HG03039 (cell line): ENCODE measurements at regions not wholly inside any gene's neighbourhood (a gene's known extent, or its start where the extent isn't known, plus 50 kb on each side); places are given as distances from the start of the nearest gene placed in this dataset.

Experiments used
- ATAC-seq: cut with Tn5 transposase; IDR thresholded peaks from one replicate; pipeline ENCODE4 v1.9.1; 2021; ENCODE audit warnings: mild to moderate bottlenecking, moderate library complexity; ENCODE audit not compliant: unreplicated experiment

DNA sequence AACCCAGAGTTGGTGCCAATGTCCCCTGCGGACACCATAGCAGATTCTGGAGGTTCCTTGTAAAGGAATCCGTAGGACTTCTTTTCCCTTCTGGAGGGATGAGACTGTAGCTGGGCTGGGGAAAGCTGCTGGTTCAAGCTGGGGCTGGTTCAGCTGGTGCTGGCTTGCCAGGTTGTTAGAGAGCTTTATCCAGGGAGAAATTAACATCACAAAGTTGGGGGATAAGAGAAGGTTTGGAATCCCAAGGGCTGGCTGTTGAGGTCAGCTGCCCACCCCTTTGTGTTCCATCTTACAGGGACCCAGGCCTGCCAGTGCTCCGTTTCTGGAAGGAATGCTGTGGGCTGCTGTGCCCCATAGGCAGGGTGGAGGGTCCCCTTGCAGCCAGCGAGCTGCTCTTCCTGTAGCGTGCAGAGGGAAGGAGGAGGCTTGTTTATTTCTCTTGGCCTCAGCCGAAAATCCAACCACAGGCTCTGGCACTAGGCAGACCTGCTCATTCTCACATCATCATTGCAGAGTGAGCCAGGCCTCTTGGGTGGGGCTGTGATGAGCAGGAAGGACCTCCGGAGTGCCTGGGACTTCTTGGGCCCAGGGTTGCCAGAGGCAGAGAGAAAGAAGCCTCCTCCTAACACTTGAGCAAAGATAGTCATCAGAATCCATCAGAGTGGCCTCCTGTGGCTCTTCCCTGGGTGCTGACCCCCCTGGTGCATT, 251.1 kb downstream of the SEC14L1 start:
- ATAC-seq, result no peak

DNA sequence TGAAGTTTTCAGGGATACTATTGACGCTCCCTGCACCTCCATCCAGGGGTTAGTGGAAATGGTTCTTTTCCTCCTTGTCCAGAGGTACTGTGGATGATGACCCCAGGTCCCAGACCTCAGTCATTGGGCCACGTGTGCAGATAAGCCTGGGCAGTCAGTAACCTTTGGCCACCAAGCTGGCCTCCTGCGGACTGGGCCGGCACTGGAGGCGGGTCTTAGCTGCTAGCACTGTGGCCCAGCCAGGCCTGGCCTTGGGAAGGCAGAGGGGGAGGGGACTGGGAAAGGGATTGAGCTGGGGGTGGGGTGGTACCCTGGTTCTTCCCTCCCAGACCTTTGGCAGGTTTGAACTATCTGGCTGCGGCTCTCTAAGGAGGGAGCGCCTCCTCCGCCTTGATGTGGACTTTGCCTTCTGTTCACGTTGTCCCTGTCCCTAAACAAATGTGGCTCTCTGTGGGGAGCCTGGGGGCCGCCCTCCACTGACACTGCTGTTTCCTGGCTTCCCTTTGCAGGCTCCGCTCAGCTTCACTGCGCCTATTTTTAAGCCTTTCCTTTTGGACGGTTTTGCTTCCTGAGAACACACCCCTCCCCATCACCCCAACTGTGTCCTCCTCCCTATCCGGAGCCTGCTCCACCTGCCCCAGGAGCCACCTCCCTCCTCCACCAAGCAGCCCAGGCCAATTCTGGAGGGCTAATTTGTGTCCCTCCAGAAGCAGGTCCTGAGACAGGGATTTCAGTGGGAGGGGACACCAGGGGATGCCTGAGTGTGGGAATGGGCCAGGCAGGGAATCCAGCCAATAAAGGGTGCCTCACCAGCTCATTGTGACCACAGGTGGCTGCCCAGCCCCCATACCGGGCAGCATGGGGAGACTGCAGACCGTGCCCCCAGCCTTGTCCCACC, 251.9 kb downstream of the SEC14L1 start:
- ATAC-seq, result no peak

DNA sequence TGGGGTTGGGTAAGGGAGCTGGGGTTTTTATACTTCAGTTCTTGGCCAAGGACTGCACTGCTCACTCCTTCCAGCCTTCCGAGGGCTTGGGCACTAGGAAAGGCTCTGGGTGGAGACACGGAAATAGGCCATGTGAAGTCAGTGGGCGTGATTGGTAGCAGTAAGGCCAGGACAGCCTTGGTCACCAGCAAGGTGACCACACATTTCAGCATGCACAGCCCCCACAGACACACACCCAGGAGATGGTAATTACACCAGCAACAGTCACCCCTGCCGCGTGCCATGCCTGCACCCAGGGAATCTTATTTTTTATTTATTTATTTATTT, 252.5 kb downstream of the SEC14L1 start:
- no peak for ATAC-seq

GRCh38 chr17:77393867-77394539, 253.2 kb downstream of the SEC14L1 start:
- ATAC-seq, result no peak

- ATAC-seq, result no peak
Observed at GRCh38 chr17:77394540-77395295, 253.9 kb downstream of the SEC14L1 start.

DNA sequence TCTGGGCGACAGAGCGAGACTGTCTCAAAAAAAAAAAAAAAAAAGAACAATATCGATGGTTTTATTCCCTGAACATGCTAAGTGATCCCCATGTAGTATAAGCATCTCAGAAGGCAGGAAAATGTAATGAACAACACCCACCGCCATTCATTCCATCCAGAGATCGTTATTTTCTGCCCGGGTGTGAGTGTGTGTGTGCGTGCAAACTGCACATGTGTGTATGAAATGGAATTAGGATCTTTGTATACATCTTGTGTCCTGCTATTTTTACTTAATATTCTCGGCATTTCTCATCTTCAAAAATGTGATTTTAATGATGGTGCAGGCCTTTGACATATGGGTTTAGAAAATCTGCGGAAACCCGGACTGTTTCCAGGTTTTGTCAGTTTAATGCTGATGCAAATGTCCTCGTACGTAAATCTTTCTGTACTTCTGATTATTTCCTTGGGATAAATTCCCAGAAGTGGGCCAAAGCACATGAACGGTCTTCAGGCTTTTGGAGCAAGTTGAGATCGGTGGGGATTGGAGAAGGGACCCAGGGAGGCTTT, 254.8 kb downstream of the SEC14L1 start:
- ATAC-seq, result no peak

DNA sequence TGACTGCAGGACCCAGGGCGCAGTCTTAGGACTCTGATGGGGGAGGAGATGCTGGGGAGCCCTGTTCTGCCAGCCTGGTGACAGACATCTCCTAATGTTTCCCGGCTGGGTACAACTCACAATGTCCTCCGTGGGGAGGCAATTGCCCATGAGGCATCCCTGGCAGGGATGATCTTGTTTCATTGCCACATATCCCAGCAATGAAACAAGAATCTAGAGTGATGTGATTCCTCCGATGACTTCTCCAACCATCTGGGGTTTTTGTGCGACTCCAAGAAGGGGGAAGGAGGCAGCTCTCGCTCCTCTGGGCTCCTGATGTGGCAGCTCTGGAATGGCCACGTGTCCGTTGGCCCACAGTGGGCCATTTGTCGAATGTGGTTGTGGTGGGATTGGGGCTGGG, 255.8 kb downstream of the SEC14L1 start:
- ATAC-seq, result no peak

- no peak for ATAC-seq
Observed at GRCh38 chr17:77398274-77398673, 257.5 kb downstream of the SEC14L1 start.

DNA sequence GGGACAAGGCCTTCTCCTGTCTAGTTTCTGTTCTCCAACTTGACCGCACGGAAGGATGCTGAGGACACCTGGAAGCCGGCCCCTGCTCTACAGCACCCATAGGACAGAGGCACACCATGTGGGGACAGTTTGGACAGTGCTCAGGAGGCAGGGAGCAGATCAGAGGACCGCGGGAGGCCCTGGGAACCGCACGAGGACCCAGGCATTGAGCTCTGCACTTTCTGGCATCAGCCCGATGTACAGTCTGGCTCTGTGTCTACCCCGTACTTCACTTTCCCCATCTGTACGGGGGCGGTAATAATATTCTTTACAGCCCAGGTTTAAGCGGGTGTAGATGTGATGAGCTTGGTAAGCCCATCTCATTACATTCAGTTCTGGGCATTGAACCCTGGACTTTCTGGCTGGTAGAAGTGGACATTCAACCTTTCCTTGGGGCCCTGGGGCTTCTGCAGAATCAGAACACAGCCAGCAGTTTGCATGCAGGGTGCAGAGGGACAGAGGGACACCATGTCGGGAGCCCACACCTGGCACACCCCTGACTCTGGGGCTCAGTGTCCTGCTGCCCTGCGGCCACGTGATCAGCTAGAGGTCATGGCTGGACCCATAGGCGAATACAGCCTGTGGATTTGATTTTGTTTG, 258.7 kb downstream of the SEC14L1 start:
- no peak for ATAC-seq

DNA sequence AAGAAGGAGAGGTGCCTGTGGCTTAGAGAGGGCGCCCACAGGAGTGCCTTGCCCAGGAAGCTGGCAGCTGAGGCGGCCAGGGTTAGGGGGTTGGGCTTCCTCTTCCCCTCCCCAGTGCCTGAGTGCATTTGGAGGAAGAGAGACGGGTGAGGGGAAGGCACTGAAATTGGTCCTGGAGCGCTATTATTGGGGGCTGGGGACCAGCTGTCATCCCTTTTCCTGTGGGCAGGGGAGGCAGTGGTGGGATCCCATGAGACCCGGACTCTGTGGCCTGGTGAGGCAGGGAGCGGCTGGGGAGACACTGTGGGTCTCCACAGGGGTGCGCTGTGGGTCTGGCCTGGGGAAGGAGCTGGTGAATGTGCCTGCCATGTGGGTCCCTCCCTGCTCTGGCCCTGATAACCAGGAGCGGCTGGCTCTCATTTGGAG, 259.7 kb downstream of the SEC14L1 start:
- no peak for ATAC-seq

DNA sequence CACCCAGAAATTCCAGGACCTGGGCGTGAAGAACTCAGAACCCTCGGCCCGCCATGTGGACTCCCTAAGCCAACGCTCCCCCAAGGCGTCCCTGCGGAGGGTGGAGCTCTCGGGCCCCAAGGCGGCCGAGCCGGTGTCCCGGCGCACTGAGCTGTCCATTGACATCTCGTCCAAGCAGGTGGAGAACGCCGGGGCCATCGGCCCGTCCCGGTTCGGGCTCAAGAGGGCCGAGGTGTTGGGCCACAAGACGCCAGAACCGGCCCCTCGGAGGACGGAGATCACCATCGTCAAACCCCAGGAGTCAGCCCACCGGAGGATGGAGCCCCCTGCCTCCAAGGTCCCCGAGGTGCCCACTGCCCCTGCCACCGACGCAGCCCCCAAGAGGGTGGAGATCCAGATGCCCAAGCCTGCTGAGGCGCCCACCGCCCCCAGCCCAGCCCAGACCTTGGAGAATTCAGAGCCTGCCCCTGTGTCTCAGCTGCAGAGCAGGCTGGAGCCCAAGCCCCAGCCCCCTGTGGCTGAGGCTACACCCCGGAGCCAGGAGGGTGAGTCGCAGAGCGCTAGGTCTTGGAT, 261.5 kb downstream of the SEC14L1 start:
- ATAC-seq, result no peak

DNA sequence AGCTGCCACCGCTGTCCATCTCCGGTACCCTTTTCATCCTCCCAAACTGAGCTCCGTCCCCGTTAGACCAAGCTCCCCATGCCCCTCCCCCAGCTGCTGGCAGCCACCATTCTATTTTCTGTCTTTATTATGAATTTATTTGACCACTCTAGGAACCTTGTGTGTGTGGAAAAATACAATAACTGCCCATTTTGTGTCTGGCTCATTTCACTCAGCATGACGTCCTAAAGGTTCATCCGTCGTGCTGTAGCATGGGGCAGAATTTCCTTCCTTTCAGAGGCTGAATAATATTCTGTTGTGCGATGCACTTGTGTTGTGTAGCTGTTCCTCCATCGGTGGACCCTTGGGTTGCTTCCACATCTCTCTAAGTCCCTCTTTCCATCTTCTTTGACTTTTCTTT, 263.1 kb downstream of the SEC14L1 start:
- ATAC-seq, result no peak

GRCh38 chr17:77404812-77405581, 264.2 kb downstream of the SEC14L1 start:
- ATAC-seq, result no peak

GRCh38 chr17:77405867-77406732, 265.3 kb downstream of the SEC14L1 start:
- ATAC-seq, result no peak

DNA sequence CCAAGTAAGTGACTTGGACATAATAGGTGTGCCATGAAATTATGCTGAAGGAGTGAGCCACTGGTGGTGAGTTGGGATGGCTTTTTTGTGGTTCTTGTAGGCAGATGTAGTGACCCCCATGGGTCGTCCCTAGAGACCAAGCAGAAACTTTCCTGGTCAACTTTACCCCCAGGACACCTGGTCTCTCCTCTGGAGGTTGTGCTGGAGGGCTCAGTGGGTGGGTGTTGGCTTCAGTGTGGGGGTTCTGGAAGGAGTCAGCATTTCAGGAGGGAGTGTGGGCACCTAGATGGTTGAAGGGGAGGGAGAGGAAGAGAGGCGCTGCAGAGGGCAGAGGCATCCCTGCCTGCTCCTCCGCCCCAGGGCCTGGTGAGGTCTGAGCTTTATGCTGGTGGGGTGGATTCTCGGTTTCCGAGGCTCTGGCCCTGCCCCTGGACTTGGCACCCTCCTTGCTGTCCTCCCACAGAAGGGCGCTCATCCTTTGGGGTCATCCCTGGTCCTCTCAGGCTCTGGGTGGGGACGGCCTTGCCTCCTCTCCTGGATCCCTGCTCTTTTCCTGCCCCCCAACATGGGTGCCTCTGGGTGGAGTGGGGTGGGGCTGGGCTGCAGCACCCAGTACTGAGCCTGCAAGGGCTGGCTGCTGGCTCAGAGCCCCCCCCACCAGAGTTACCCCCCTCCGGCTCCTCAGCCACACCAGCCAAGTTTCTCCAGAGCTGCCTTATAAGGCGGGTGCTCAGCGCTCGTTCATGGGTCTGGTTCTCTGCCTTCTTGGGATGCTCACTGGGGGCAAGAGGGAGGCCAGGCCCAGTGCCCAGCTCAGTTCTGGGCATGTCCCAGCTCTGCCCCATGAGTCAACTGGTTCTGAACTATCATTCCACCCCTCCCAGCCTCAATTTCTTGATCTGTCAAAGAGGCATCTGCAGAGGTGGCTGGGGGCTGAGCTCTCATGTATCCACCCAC, 266.8 kb downstream of the SEC14L1 start:
- no peak for ATAC-seq

DNA sequence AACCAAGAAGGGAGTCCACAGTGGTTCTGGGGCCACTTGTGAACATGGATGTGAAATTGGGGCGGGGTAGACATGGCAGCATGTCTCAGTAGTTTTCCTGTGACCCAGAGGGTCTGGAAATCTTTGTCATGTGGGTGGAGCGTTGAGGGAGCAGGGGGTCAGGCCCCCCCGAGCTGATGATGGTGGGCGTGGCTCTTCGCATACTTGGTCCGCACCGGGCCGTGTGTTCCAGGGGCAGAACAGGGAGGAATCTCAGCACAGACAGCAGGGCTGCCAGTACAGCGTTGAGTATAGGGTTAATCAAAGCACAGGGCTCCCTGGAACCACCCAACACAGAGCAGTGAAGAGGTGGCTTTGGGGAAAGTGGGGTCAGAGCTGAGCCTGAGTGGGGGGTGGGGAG, 267.5 kb downstream of the SEC14L1 start:
- no peak for ATAC-seq
